Testis (tissue), 2 donors: ENCODE measurements at regions not wholly inside any gene's neighbourhood (a gene's known extent, or its start where the extent isn't known, plus 50 kb on each side); places are given as distances from the start of the nearest gene placed in this dataset.
A peak's percentile ranks its signal among the peaks of the same experiment; 100 is the strongest.

Source experiments
- DNase-seq: peaks from one replicate; pipeline ENCODE4 v3.0.0-alpha.2; 2019
- H3K27ac ChIP-seq, 2 donors: fragments of 200-600 bp; sonication (generic); one replicate each; pipeline ENCODE4 v1.5.1; 2019
- H3K27me3 ChIP-seq: fragments of 200-600 bp; sonication (generic); one replicate; pipeline ENCODE4 v1.5.1; 2019
- H3K36me3 ChIP-seq: fragments of 200-600 bp; sonication (generic); one replicate; pipeline ENCODE4 v1.5.1; 2017; ENCODE audit warnings: low read depth; ENCODE audit errors: missing control alignments
- H3K4me1 ChIP-seq: fragments of 200-600 bp; sonication (generic); one replicate; pipeline ENCODE4 v1.5.1; 2019
- H3K4me3 ChIP-seq, 2 donors: fragments of 200-600 bp; sonication (generic); one replicate each; pipeline ENCODE4 v1.5.1; 2017 to 2019
- H3K9me3 ChIP-seq: fragments of 200-600 bp; sonication (generic); one replicate; pipeline ENCODE4 v1.5.1; 2017
- CTCF ChIP-seq, 3 experiments: fragments of 450-650 bp in 2 of 3; fragments of 200-600 bp in 1 of 3; sonication (generic) in 1 of 3; IDR thresholded peaks; one replicate each; pipeline ENCODE4 v1.5.1; 2016 to 2019; ENCODE audit warnings: antibody characterized with exemption in 3 of 3, mild to moderate bottlenecking in 2 of 3, moderate library complexity in 1 of 3
- POLR2A ChIP-seq: fragments of 450-650 bp; IDR thresholded peaks from one replicate; pipeline ENCODE4 v1.6.1; 2017; ENCODE audit warnings: antibody characterized with exemption, mild to moderate bottlenecking, moderate library complexity
- WGBS, 2 donors: methylation state at CpG; one replicate each; pipeline ENCODE4 v1.1.5; 2018; 5-methylcytosine and 5-hydroxymethylcytosine counted together
- intact Hi-C: fragments of 100-400 bp; cut with DNase I; formaldehyde crosslinking; loops from one replicate; pipeline ENCODE4 v1.15.1; 2023; ENCODE audit warnings: low total_unique reads

DNA sequence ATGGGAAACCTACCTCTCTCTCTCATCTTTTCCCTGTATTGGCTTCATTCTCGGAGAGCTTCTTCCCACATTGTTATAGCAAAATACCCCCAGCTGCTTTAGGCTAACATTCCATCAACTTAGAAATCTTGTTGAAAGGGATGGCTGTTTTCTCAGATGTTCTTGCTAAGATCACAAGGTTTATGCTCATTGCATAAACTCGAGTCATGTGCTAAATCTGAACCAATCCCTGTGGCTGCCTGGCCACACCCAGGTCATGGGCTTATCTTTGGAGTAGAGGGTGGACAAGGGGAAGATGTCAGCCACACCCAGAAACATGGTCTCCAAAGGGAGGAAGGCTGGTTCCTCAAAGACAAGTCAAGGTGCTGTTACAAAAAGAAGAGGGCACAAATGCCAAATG lies 150.6 kb upstream of the UMPS start:
- Histone ChIP-seq H3K27me3 (no peaks in the 10 kb centered on the region), H3K9me3 (no peaks in the 10 kb centered on the region), H3K4me3 (no peak overlapping the region), H3K36me3 (no peaks in the 10 kb centered on the region), H3K27ac (no peak overlapping the region), H3K4me1 (peaks cover 4% of the 10 kb centered on the region)
- DNase-seq: no peak
- WGBS, 2 donors: 87 to 100% methylated on average over 2 of the region's 2 CpGs
- TF ChIP-seq CTCF (IDR thresholded peaks at IDR 0.05) (no peak), POLR2A (no peak)
- intact Hi-C loops: no loop called here

- peaks cover 8% of the 10 kb centered on the region for H3K4me1 ChIP-seq
Measured at GRCh38 chr3:124582196-124582595, 148.1 kb upstream of the UMPS start.

DNA sequence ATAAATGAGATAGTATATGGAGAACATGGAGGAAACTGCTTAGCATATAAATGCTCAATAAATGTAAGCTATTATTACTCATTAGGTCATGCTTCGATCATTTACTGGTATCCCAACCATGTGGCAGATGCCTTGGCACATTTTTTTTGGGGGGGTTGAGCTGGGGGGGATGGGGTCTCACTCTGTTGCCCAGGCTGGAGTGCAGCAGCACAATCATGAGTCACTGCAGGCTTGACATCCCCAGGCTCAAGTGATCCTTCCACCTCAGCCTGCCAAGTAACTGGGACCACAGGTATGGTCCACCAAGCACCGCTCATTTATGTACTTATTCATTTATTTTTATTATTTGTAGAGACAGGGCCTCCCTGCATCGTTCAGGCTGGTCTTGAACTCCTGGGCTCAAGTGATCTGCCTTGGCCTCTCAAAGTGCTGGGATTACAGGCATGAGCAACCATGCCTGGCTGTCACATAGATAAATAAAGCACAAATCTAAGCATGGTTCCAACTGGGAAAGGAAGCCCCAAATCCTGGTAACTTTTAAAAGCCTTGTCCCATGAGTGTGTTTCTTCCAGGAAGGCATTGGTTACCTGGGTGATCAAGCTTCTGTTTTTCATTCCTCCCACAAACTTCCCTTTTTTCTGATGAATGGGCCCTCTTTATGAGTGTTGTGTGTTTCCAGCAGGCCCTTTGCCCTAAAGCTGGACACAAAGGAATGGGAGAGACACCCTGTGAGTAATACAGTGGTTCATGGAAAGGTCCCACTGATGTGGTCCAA lies 147.4 kb upstream of the UMPS start:
- intact Hi-C loops: no loop called here
- no peak overlapping the region for H3K27ac ChIP-seq
- no peaks in the 10 kb centered on the region for H3K27me3 ChIP-seq
- H3K36me3 ChIP-seq: no peaks in the 10 kb centered on the region
- H3K4me3 ChIP-seq: no peak overlapping the region
- H3K9me3 ChIP-seq: no peaks in the 10 kb centered on the region
- DNase-seq: no peak
- 76 to 100% methylated on average over 3 of the region's 3 CpGs for WGBS, 2 donors
- peaks cover 8% of the 10 kb centered on the region for H3K4me1 ChIP-seq
- TF ChIP-seq POLR2A (no peak), CTCF (IDR thresholded peaks at IDR 0.05) (no peak)

More at GRCh38 chr3:124582196-124582595, 148.1 kb upstream of the UMPS start:
- Histone ChIP-seq H3K9me3 (no peaks in the 10 kb centered on the region), H3K27ac (no peak overlapping the region), H3K27me3 (no peaks in the 10 kb centered on the region), H3K36me3 (no peaks in the 10 kb centered on the region), H3K4me3 (no peak overlapping the region)
- no peak for DNase-seq
- no peak for TF ChIP-seq CTCF (IDR thresholded peaks at IDR 0.05)
- no peak for TF ChIP-seq POLR2A
- WGBS, 2 donors: 85 to 88% methylated on average over 4 of the region's 4 CpGs
- intact Hi-C loops: no loop called here

DNA sequence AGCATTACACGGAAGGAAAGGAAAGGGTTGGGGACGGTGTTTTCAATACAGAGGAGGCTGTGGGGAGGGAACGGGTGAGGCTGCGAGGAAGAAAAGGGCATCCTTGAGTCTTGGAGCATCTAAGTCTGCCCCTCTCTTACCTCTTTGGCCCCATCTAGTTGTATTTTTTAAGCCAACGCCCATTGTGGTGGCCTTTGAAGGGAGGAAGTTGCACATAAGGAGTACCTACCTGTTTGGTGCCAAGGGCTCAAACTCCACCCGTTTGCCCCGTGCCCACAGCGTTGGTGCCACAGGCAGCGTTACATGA lies 146.1 kb upstream of the UMPS start:
- no peak for DNase-seq
- no peak for TF ChIP-seq POLR2A
- no peak for TF ChIP-seq CTCF (IDR thresholded peaks at IDR 0.05)
- no peaks in the 10 kb centered on the region for H3K27me3 ChIP-seq
- H3K36me3 ChIP-seq: no peaks in the 10 kb centered on the region
- peak overlapping the region in 1 of 2 donors; percentile 43 for H3K4me3 ChIP-seq
- WGBS, 2 donors: 13 to 29% methylated on average over 6 to 9 of the region's 9 CpGs
- H3K27ac ChIP-seq: no peak overlapping the region
- intact Hi-C loops: no loop called here
- peaks cover 8% of the 10 kb centered on the region for H3K4me1 ChIP-seq
- H3K9me3 ChIP-seq: no peaks in the 10 kb centered on the region
